Femur (tissue), 1 donor: ENCODE measurements at regions not wholly inside any gene's neighbourhood (a gene's known extent, or its start where the extent isn't known, plus 50 kb on each side); places are given as distances from the start of the nearest gene placed in this dataset.

Source experiments
- DNase-seq: peaks from one replicate; pipeline ENCODE4 v3.0.0-alpha.2; 2017

- no peak for DNase-seq
Measured at GRCh38 chr5:167766957-167767356, 524.5 kb upstream of the WWC1 start.

GRCh38 chr5:167767795-167768194 is 523.6 kb upstream of the WWC1 start:
- no peak for DNase-seq

GRCh38 chr5:167769846-167770413 is 521.5 kb upstream of the WWC1 start:
- no peak for DNase-seq

GRCh38 chr5:167770461-167770860 is 521.0 kb upstream of the WWC1 start:
- DNase-seq: no peak

- no peak for DNase-seq
Measured at GRCh38 chr5:167771571-167771970, 519.9 kb upstream of the WWC1 start.

GRCh38 chr5:167773668-167774301 is 517.7 kb upstream of the WWC1 start:
- DNase-seq: no peak

GRCh38 chr5:167777746-167778145 is 513.7 kb upstream of the WWC1 start:
- DNase-seq: no peak

- no peak for DNase-seq
Measured at GRCh38 chr5:167778228-167778627, 513.2 kb upstream of the WWC1 start.

GRCh38 chr5:167779644-167780043 is 511.8 kb upstream of the WWC1 start:
- DNase-seq: no peak

GRCh38 chr5:167780177-167780576 is 511.3 kb upstream of the WWC1 start:
- DNase-seq: no peak

GRCh38 chr5:167783145-167783817 is 508.2 kb upstream of the WWC1 start:
- DNase-seq: peak; percentile 42

GRCh38 chr5:167785106-167785505 is 506.3 kb upstream of the WWC1 start:
- no peak for DNase-seq

GRCh38 chr5:167785901-167786300 is 505.5 kb upstream of the WWC1 start:
- no peak for DNase-seq

GRCh38 chr5:167786871-167787578 is 504.4 kb upstream of the WWC1 start:
- DNase-seq: no peak

GRCh38 chr5:167790045-167790444 is 501.4 kb upstream of the WWC1 start:
- DNase-seq: no peak

- no peak for DNase-seq
Measured at GRCh38 chr5:167790462-167791260, 500.8 kb upstream of the WWC1 start.

GRCh38 chr5:167792514-167792913 is 498.9 kb upstream of the WWC1 start:
- no peak for DNase-seq

- no peak for DNase-seq
Measured at GRCh38 chr5:167793700-167794099, 497.7 kb upstream of the WWC1 start.

GRCh38 chr5:167794121-167794520 is 497.3 kb upstream of the WWC1 start:
- DNase-seq: no peak

GRCh38 chr5:167796672-167797071 is 494.8 kb upstream of the WWC1 start:
- no peak for DNase-seq

GRCh38 chr5:167797933-167798332 is 493.5 kb upstream of the WWC1 start:
- no peak for DNase-seq

- no peak for DNase-seq
Measured at GRCh38 chr5:167798448-167798847, 493.0 kb upstream of the WWC1 start.

GRCh38 chr5:167800427-167800826 is 491.0 kb upstream of the WWC1 start:
- DNase-seq: no peak
